ENCODE measurements at regions not wholly inside any gene's neighbourhood (a gene's known extent, or its start where the extent isn't known, plus 50 kb on each side); places are given as distances from the start of the nearest gene placed in this dataset.

DNA sequence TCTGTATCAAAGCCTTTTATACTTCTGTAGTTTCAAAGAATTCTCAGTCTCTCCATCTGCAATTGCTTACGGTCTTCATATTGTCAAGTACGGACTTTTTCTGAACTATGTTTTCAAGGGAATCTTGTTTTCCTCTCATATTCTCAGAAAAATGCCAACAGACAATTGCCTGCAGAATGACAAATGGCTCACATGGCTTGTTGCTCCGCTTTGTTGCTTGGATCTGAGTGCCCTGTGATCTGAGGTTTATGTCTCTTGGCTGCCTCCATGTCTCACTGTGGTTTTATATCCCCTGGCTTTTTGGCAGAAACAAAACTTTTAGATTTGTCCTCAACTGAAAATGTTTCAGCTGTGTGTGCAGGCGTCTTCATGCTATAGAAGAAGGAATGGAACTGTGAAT is 285.4 kb upstream of the CHD6 start:
- intact Hi-C loops (cut with micrococcal nuclease), result no loop called here
- Mint-ChIP-seq H3K36me3 (no peaks in the 10 kb centered on the region), H3K27ac (no peak overlapping the region), H3K27me3 (ENCODE audit: low read depth in 2 of 2) (no peaks in the 10 kb centered on the region), H3K4me3 (no peak overlapping the region), H3K4me1 (no peaks in the 10 kb centered on the region), H3K9me3 (no peaks in the 10 kb centered on the region)
- Histone ChIP-seq H3K4me1 (ENCODE audit: control insufficient read depth, insufficient read depth, low read length) (no peaks in the 10 kb centered on the region), H3K27ac (ENCODE audit: low read length) (no peak overlapping the region), H3K4me3 (ENCODE audit: low read length) (no peak overlapping the region), H3K36me3 (ENCODE audit: control insufficient read depth, insufficient read depth, low read length) (no peaks in the 10 kb centered on the region), H3K27me3 (ENCODE audit: control insufficient read depth, insufficient read depth, low read length) (no peaks in the 10 kb centered on the region), H3K9me3 (ENCODE audit: control insufficient read depth, insufficient read depth, low read length) (no peaks in the 10 kb centered on the region)
- TF ChIP-seq, protein P1, sequence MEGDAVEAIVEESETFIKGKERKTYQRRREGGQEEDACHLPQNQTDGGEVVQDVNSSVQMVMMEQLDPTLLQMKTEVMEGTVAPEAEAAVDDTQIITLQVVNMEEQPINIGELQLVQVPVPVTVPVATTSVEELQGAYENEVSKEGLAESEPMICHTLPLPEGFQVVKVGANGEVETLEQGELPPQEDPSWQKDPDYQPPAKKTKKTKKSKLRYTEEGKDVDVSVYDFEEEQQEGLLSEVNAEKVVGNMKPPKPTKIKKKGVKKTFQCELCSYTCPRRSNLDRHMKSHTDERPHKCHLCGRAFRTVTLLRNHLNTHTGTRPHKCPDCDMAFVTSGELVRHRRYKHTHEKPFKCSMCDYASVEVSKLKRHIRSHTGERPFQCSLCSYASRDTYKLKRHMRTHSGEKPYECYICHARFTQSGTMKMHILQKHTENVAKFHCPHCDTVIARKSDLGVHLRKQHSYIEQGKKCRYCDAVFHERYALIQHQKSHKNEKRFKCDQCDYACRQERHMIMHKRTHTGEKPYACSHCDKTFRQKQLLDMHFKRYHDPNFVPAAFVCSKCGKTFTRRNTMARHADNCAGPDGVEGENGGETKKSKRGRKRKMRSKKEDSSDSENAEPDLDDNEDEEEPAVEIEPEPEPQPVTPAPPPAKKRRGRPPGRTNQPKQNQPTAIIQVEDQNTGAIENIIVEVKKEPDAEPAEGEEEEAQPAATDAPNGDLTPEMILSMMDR (IDR thresholded peaks at IDR 0.05), result no peak
- no peak for DNase-seq
- 77% methylated on average over 4 of the region's 4 CpGs for WGBS (ENCODE audit: insufficient coverage)
- no peak for ATAC-seq

DNA sequence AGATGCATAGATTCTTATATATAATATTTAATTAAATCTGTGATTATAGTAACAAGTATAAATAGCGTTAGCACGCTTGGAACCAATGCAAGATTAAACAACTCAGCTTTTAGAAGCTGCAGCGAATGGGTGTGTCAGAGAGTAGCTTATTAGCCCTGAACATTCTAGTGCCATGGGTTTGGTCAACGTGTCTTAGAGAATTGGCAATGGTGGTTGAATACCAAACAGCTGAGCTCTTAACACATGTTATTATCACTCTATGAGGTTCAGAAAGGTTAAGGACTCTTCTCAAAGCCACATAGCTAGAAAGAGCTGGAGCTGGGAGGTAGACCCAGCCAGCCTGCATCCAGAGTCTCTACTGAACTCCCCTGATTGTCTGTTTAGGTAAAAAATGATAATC is 284.2 kb upstream of the CHD6 start:
- no peaks in the 10 kb centered on the region for H3K27me3 ChIP-seq (ENCODE audit: control insufficient read depth, insufficient read depth, low read length)
- TF ChIP-seq, protein P1 (IDR thresholded peaks at IDR 0.05), result no peak
- no peaks in the 10 kb centered on the region for H3K36me3 ChIP-seq (ENCODE audit: control insufficient read depth, insufficient read depth, low read length)
- intact Hi-C loops (cut with micrococcal nuclease), result no loop called here
- no peak overlapping the region for H3K4me3 ChIP-seq (ENCODE audit: low read length)
- ATAC-seq, result no peak
- no peaks in the 10 kb centered on the region for H3K9me3 Mint-ChIP-seq
- H3K36me3 Mint-ChIP-seq, result no peaks in the 10 kb centered on the region
- 83% methylated on average over 4 of the region's 4 CpGs for WGBS (ENCODE audit: insufficient coverage)
- H3K4me3 Mint-ChIP-seq, result no peak overlapping the region
- no peaks in the 10 kb centered on the region for H3K9me3 ChIP-seq (ENCODE audit: control insufficient read depth, insufficient read depth, low read length)
- DNase-seq, result no peak
- no peaks in the 10 kb centered on the region for H3K27me3 Mint-ChIP-seq (ENCODE audit: low read depth in 2 of 2)
- no peaks in the 10 kb centered on the region for H3K4me1 ChIP-seq (ENCODE audit: control insufficient read depth, insufficient read depth, low read length)
- H3K27ac Mint-ChIP-seq, result no peak overlapping the region
- H3K4me1 Mint-ChIP-seq, result no peaks in the 10 kb centered on the region
- no peak overlapping the region for H3K27ac ChIP-seq (ENCODE audit: low read length)

DNA sequence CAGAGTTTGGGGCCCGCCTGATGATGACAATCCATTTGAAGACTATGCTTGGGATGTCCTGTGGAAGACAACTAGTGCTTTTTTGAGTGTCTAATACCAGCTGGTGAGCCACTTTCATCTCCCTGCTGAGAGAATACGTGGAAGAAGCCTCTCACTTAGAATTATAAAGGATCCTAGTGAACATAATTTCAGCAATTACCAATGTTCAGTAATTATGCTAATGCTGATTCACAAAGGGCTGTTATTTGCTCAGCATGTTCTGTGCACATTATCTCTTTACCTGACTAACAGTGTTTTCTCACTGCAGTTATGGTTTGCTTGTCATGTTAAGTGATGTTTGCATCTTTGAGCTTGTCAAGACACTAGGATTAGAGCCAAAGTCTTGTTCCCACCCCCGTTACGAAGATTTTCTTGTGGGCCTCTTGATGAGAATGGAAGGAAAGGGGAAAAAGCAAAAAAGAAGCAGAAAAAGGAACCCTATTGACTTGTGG is 282.1 kb upstream of the CHD6 start:
- TF ChIP-seq, protein P1 (IDR thresholded peaks at IDR 0.05), result no peak
- no peak overlapping the region for H3K27ac Mint-ChIP-seq
- H3K27ac ChIP-seq (ENCODE audit: low read length), result no peak overlapping the region
- no peaks in the 10 kb centered on the region for H3K9me3 ChIP-seq (ENCODE audit: control insufficient read depth, insufficient read depth, low read length)
- no peaks in the 10 kb centered on the region for H3K36me3 Mint-ChIP-seq
- no peak for DNase-seq
- ATAC-seq, result no peak
- H3K4me3 Mint-ChIP-seq, result no peak overlapping the region
- H3K9me3 Mint-ChIP-seq, result no peaks in the 10 kb centered on the region
- H3K4me1 ChIP-seq (ENCODE audit: control insufficient read depth, insufficient read depth, low read length), result no peaks in the 10 kb centered on the region
- 70% methylated on average over 4 of the region's 4 CpGs for WGBS (ENCODE audit: insufficient coverage)
- H3K27me3 ChIP-seq (ENCODE audit: control insufficient read depth, insufficient read depth, low read length), result no peaks in the 10 kb centered on the region
- H3K4me3 ChIP-seq (ENCODE audit: low read length), result no peak overlapping the region
- H3K27me3 Mint-ChIP-seq (ENCODE audit: low read depth in 2 of 2), result peaks cover 0 to 2% of the 10 kb centered on the region in 2 donors
- no peaks in the 10 kb centered on the region for H3K4me1 Mint-ChIP-seq
- H3K36me3 ChIP-seq (ENCODE audit: control insufficient read depth, insufficient read depth, low read length), result no peaks in the 10 kb centered on the region
- intact Hi-C loops (cut with micrococcal nuclease), result no loop called here

DNA sequence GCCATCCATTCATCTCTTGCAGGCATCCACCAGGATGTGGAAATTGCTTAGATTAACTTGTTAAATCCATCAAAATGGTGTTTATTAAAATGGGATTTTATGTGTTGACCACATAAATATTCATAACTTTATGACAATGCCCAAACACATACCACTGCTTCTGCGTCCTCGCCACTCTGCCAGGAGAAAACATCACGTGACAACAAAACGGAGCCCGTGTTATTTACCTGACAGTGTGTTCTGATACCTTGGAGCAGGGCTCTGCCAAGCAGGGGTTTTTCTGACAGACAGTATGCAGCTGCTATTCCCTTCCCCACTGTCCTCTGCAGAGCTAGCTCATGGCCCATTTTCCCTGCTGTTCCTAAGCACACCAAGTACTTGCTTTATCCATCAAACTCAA is 279.5 kb upstream of the CHD6 start:
- no peaks in the 10 kb centered on the region for H3K9me3 ChIP-seq (ENCODE audit: control insufficient read depth, insufficient read depth, low read length)
- Mint-ChIP-seq H3K27ac (no peak overlapping the region), H3K4me1 (no peaks in the 10 kb centered on the region), H3K4me3 (no peak overlapping the region), H3K9me3 (no peaks in the 10 kb centered on the region), H3K36me3 (no peaks in the 10 kb centered on the region), H3K27me3 (ENCODE audit: low read depth in 2 of 2) (peaks cover 0 to 5% of the 10 kb centered on the region in 2 donors)
- H3K4me3 ChIP-seq (ENCODE audit: low read length), result no peak overlapping the region
- WGBS (ENCODE audit: insufficient coverage), result 92% methylated on average over 5 of the region's 5 CpGs
- TF ChIP-seq, protein P1 (IDR thresholded peaks at IDR 0.05), result no peak
- no peaks in the 10 kb centered on the region for H3K36me3 ChIP-seq (ENCODE audit: control insufficient read depth, insufficient read depth, low read length)
- H3K27ac ChIP-seq (ENCODE audit: low read length), result no peak overlapping the region
- intact Hi-C loops (cut with micrococcal nuclease), result no loop called here
- no peak for ATAC-seq
- H3K27me3 ChIP-seq (ENCODE audit: control insufficient read depth, insufficient read depth, low read length), result no peaks in the 10 kb centered on the region
- DNase-seq, result no peak
- no peaks in the 10 kb centered on the region for H3K4me1 ChIP-seq (ENCODE audit: control insufficient read depth, insufficient read depth, low read length)

Data from natural killer cell (primary cell).